HG02943 (cell line): ENCODE measurements at regions not wholly inside any gene's neighbourhood (a gene's known extent, or its start where the extent isn't known, plus 50 kb on each side); places are given as distances from the start of the nearest gene placed in this dataset.
"Not testable (repeated sequence)": the region's sequence is repeated elsewhere in the genome, so short reads cannot be mapped to it uniquely, and the experiment has no call there.

Source experiments
- ATAC-seq: cut with Tn5 transposase; IDR thresholded peaks from one replicate; pipeline ENCODE4 v1.9.1; 2021; ENCODE audit warnings: mild to moderate bottlenecking, low read depth, moderate library complexity; ENCODE audit not compliant: unreplicated experiment

DNA sequence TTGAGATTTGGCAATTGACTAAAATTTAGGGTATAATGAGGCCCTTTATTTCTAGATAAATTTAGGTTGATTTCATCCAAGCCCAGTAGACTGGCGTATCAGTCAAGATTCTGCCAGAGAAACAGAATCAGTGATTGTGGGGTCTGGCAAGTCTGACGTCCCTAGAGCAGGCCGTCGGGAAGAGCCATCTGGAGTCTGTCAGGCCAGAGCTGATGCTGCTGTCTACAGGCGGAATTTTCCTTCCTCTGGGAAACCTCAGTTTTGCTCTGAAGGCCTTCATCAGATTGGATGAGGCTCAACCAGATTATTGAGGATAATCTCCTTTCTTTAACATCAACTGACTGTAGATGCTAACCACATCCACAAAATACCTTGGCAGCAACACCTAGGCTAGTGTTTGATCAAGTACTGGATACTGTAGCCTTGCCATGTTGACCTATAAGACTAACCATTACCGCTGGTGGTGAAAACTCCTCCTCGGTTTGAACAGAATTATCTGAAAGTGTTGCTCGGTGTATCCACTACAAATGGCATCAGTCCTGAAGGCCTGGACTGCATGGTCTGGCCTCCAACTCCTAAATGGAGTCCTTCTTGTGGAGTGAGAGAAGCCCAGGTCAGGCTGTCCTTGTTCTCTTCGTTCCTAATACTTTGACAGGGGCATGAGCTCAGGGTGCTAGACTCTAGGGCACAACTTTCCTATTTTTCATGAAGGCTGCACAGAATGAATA, 83.2 kb upstream of the ANKH start:
- no peak for ATAC-seq

- ATAC-seq, result no peak
Measured at GRCh38 chr5:14954216-14954615, 82.6 kb upstream of the ANKH start.

DNA sequence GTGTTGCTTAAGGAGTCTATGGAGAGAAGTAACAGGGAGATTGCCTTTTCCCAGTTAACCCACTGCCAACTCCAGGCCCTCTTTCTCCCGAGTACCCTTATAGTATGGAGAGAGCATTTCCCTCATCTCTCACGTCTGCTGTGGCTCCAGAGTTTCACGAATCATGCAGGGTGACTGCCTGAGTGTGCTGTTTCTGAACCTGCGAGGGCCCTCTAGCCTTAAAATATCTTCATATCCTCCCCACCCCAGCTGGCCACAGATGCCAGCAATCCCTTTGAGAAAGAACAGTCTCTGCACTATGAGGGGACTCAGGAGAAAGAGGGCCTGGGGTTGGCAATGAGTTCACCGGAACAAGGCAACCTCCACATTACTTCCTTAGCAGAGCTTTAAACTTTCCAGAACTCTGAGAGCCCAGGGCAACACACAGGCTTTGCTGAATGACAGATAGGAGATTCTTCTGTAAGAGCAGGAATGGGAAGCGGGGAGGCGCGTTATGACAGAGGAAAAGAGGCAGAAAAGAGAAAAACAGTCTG, 81.6 kb upstream of the ANKH start:
- no peak for ATAC-seq

DNA sequence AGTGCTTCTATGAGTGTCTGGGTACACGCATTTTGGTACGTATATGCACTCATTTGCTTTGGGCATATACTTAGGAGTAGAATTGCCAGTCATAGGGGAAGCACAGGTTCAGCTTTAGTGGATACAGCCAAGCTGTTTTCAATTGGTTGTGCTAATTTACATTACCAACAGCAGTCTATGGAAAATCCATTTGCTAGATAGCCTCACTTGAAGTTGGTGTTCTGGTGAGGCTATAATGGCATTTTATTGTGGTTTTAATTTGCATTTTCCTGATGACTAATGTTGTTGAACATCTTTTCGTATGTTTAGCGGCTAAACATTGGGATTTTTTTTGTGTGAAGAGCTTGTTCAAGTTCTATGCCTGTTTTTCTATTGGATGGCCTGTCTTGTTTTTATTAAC, 76.8 kb upstream of the ANKH start:
- ATAC-seq, result no peak

DNA sequence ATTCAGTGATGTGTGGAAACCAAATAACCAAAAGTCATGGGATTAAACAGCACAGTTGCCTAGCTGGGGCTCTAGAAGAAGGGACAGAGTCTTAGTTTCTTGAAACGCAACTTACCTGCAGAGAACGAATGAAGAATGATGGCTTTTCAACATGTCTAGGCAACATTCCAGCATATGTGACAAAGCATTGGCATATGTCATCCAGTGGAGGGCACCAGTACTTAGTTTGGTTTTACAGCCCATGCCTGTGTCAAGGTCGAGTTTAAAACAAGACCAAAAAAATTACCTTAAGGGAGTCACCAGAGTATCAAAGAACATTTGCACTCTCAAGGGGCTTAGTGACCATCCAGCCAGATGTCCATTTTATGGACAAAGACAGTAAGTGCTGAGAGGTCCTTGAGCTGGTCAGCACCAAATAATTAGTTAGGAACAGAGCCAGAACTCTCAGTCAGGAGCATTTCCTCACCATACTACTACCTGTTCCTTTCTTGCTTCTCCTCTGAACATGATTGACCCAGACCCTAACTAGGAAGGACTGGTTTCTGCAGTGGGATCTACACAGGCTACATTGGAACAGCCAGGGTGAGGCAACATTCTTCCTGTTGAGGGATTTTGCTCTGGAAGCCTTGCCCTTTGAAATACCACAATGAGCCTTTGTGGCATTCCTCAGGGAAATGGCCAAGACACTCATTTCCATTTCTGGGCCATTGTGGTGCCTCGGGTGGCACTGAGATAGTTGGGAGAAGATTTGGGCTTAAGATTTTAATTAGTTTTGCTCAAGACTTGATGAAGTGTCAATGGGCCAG, 75.4 kb upstream of the ANKH start:
- ATAC-seq, result no peak

- no peak for ATAC-seq
Measured at GRCh38 chr5:14945450-14945849, 73.9 kb upstream of the ANKH start.

- ATAC-seq, result no peak
Measured at GRCh38 chr5:14944996-14945395, 73.4 kb upstream of the ANKH start.

- no peak for ATAC-seq
Measured at GRCh38 chr5:14944350-14944739, 72.8 kb upstream of the ANKH start.

DNA sequence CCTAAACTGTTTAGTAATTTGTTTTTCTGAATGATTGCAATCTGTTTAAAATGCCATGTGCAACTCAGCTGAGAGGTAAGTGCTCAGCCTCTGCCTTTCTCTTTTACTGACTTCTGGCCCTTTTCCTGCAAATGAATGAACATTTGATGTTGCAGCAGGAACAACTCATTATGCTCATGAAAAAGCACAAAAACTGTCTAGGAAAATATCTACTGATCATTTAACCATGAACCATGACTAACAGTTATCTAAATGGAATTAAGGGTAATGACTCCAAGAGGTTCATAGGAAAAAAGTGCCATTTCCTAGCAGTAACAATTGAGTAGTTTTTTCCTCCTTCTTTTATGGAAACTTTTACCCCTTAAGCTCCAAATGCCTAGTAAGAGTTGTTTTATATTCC, 70.6 kb upstream of the ANKH start:
- ATAC-seq, result no peak

GRCh38 chr5:14937254-14937653, 65.7 kb upstream of the ANKH start:
- no peak for ATAC-seq

GRCh38 chr5:14936588-14936987, 65.0 kb upstream of the ANKH start:
- no peak for ATAC-seq

GRCh38 chr5:14935341-14935740, 63.8 kb upstream of the ANKH start:
- no peak for ATAC-seq

DNA sequence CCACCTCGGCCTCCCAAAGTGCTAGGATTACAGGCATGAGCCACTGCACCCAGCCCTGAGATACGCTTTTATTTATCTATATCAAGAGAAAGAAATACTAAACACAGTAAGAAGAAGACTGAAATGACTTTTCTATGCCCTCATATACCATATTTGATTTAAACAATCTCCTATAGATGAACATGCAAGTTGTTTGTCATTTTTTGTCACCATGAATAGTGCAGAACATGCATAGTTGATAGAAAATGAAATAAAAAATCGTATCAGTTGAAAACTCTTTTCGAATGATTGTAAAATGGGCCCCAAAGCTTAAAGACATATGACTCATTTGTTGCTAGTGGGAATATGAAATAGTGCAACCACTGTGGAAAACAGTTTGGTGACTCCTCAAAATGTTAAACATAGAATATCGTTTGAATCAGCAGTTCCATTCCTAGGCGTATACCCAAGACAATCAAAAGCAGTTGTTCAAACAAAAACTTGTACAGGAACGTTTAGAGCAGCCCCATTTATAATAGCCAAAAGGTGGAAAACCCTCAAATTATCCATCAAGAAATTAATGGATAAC, 61.4 kb upstream of the ANKH start:
- ATAC-seq, result no peak

GRCh38 chr5:14930486-14930885, 58.9 kb upstream of the ANKH start:
- ATAC-seq, result no peak

DNA sequence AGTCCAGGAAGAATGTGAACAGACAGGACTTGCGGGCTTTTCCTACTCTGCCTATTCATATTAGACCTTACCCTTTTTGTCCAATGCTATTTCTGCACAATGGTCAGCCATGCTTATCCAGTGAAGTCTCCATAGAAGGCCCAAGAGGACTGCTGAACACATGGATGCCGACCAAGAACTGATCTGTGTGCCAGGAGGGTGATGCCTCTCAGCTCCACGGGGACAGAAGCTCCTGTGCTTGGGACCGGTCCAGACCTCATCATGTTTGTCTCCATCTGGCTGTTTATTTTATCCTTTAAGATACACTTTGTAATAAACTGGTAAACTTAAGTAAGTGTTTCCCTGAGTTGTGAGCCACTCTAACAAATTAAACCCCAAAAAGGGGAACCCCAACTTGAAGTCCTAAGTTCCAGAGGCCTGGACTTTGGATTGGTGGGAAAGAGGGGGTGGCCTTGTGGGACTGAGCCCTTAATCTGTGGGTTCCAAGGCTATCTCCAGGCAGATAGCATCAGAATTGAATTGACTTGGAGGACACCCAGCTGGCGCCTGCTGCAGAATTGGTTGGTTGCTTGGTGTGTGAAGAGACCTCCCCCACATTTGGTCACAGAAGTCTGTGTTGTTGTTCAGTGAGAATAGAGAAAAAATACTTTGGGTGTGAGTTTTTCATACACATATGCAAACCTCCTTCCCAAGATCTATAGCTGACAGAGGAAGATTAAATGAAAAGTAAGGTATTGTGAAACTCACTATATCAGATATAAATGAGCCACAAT, 57.9 kb upstream of the ANKH start:
- no peak for ATAC-seq

GRCh38 chr5:14928661-14929060, 57.1 kb upstream of the ANKH start:
- no peak for ATAC-seq

- ATAC-seq, result no peak
Measured at GRCh38 chr5:14925326-14925725, 53.7 kb upstream of the ANKH start.

GRCh38 chr5:14922952-14923351, 51.4 kb upstream of the ANKH start:
- not testable (repeated sequence) for ATAC-seq

DNA sequence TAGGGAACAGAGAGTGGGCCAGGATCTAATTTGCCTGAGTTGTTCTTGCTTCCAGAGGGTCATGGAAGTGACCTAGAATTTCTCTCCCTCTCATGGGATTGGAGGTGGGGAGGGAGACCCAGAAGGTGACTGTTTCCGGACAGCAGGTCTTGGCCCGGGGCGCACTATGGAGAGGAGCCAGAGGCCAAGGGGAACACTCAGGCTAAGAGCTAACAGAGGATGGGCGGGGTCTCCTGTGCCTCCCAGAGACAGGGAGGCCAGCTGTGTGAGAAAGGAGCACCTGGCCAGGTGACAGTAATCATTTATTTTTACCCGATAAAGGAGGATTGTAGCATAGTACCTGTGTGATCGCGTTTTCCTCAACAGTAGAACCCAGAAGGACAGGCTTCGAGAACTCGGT, 50.9 kb upstream of the ANKH start:
- ATAC-seq, result no peak
